HG03521 (cell line): ENCODE measurements at regions not wholly inside any gene's neighbourhood (a gene's known extent, or its start where the extent isn't known, plus 50 kb on each side); places are given as distances from the start of the nearest gene placed in this dataset.

Experiments used
- ATAC-seq: cut with Tn5 transposase; IDR thresholded peaks from one replicate; pipeline ENCODE4 v1.9.1; 2021; ENCODE audit warnings: mild to moderate bottlenecking, moderate library complexity; ENCODE audit not compliant: unreplicated experiment

- no peak for ATAC-seq
Measured at GRCh38 chr9:115599898-115600297, 481.9 kb upstream of the TNC start.

- no peak for ATAC-seq
Measured at GRCh38 chr9:115601434-115601833, 483.5 kb upstream of the TNC start.

- no peak for ATAC-seq
Measured at GRCh38 chr9:115604831-115605483, 487.0 kb upstream of the TNC start.

- no peak for ATAC-seq
Measured at GRCh38 chr9:115606838-115607237, 488.9 kb upstream of the TNC start.

GRCh38 chr9:115614326-115614999 is 496.5 kb upstream of the TNC start:
- no peak for ATAC-seq

GRCh38 chr9:115615000-115615401 is 497.0 kb upstream of the TNC start:
- ATAC-seq = no peak

GRCh38 chr9:115615821-115616665 is 498.1 kb upstream of the TNC start:
- ATAC-seq = no peak

- ATAC-seq = no peak
Measured at GRCh38 chr9:115616666-115617239, 498.8 kb upstream of the TNC start.

GRCh38 chr9:115625251-115625650 is 507.3 kb upstream of the TNC start:
- ATAC-seq = no peak

GRCh38 chr9:115625954-115626353 is 508.0 kb upstream of the TNC start:
- no peak for ATAC-seq

- no peak for ATAC-seq
Measured at GRCh38 chr9:115627511-115627910, 509.6 kb upstream of the TNC start.

GRCh38 chr9:115628426-115628825 is 510.5 kb upstream of the TNC start:
- ATAC-seq = no peak

- ATAC-seq = no peak
Measured at GRCh38 chr9:115629879-115630840, 512.2 kb upstream of the TNC start.

GRCh38 chr9:115632391-115632790 is 514.4 kb upstream of the TNC start:
- ATAC-seq = no peak

GRCh38 chr9:115633104-115633503 is 515.1 kb upstream of the TNC start:
- ATAC-seq = no peak

GRCh38 chr9:115635680-115636383 is 517.8 kb upstream of the PAPPA start:
- ATAC-seq = no peak

GRCh38 chr9:115636596-115636995 is 517.0 kb upstream of the PAPPA start:
- ATAC-seq = no peak

GRCh38 chr9:115637661-115638060 is 515.9 kb upstream of the PAPPA start:
- no peak for ATAC-seq

GRCh38 chr9:115640887-115641286 is 512.7 kb upstream of the PAPPA start:
- no peak for ATAC-seq

- no peak for ATAC-seq
Measured at GRCh38 chr9:115642285-115642684, 511.3 kb upstream of the PAPPA start.
